K562 (cell line): ENCODE measurements at regions not wholly inside any gene's neighbourhood (a gene's known extent, or its start where the extent isn't known, plus 50 kb on each side); places are given as distances from the start of the nearest gene placed in this dataset.
"Not testable (repeated sequence)": the region's sequence is repeated elsewhere in the genome, so short reads cannot be mapped to it uniquely, and the experiment has no call there.

Experiments
- ATAC-seq: fragments of 200-7000 bp; cut with Tn5 transposase; 3 replicates; pipeline ENCODE4 v1.9.1; 2020; ENCODE audit warnings: moderate library complexity
- BruUV-seq: library from RNA; stranded (reverse); fragments of 400-500 nt; replicated peaks from 2 replicates; lab custom pipeline; 2021; lab: Mats Ljungman, UMichigan
- CTCF ChIA-PET: fragments of 300-600 bp; formaldehyde crosslinking; extraction: SDS; loops from one replicate; lab custom pipeline; 2021; ENCODE audit warnings: low intra/inter-chr PET ratio; lab: Yijun Ruan, JAX
- POLR2A ChIA-PET: fragments of 300-600, 350-650 bp; sonication (Branson Sonifier 250); formaldehyde crosslinking; extraction: SDS; loops from one replicate; lab custom pipeline; 2021; ENCODE audit warnings: antibody characterized with exemption, inconsistent platforms; lab: Yijun Ruan, JAX
- DNase-seq, 4 experiments: peaks; one replicate each; pipeline versions ENCODE4 v3.0.0 to v3.0.0-alpha.2; 2011 to 2018; ENCODE audit warnings: low spot score in 3 of 4, mixed read lengths in 3 of 4; ENCODE audit errors: extremely low read depth in 1 of 4
- FAIRE-seq: peaks from 2 replicates; lab custom pipeline; 2011; peaks lifted over from hg19 to GRCh38; lab: Jason Lieb, UNC
- H2AFZ ChIP-seq: 2 replicates; pipeline ENCODE4 v1.6.0; 2011; ENCODE audit warnings: low read depth, low read length, control low read depth, inconsistent platforms
- H3K27ac ChIP-seq: fragments of 200-600 bp; 3 replicates; pipeline ENCODE4 v1.8.0; 2011; ENCODE audit warnings: low read depth, mild to moderate bottlenecking, control low read depth, inconsistent platforms, low read length, moderate library complexity, mixed read lengths; ENCODE audit errors: extremely low read depth
- H3K27me3 ChIP-seq, 2 experiments: fragments of 300-600 bp in 1 of 2; 2 replicates in 1 of 2; 3 replicates in 1 of 2; pipeline versions ENCODE4 v1.6.0 to v1.8.0; 2011; ENCODE audit warnings: inconsistent platforms in 2 of 2, low read length in 2 of 2, mild to moderate bottlenecking in 1 of 2, mixed read lengths in 1 of 2, moderate library complexity in 1 of 2; ENCODE audit not compliant: control insufficient read depth in 2 of 2, insufficient read depth in 2 of 2
- H3K36me3 ChIP-seq: fragments of 300-600 bp; 3 replicates; pipeline ENCODE4 v1.8.0; 2011; ENCODE audit warnings: mild to moderate bottlenecking, low read length, inconsistent platforms; ENCODE audit not compliant: control insufficient read depth, insufficient read depth
- H3K4me1 ChIP-seq, 2 experiments: fragments of 200-600 bp in 1 of 2; replicated peaks in 1 of 2; 2 replicates in 1 of 2; 3 replicates in 1 of 2; pipeline versions ENCODE4 v1.5.1 to v1.8.0; 2011; ENCODE audit warnings: inconsistent platforms in 2 of 2, low read length in 2 of 2, mild to moderate bottlenecking in 1 of 2, mixed read lengths in 1 of 2, moderate library complexity in 1 of 2; ENCODE audit not compliant: control insufficient read depth in 2 of 2, insufficient read depth in 2 of 2
- H3K4me2 ChIP-seq: 2 replicates; pipeline ENCODE4 v1.6.1; 2011; ENCODE audit warnings: low read length, control low read depth, inconsistent platforms, mixed read lengths; ENCODE audit not compliant: insufficient read depth
- H3K4me3 ChIP-seq: fragments of 200-600 bp; sonication (generic), shearing (Covaris generic); 2 replicates; pipeline ENCODE4 v1.5.1; 2016; ENCODE audit warnings: control low read depth, inconsistent platforms
- H3K79me2 ChIP-seq: fragments of 200-600 bp; 3 replicates; pipeline ENCODE4 v1.8.0; 2011; ENCODE audit warnings: low read length, inconsistent platforms; ENCODE audit not compliant: control insufficient read depth, insufficient read depth
- H3K9ac ChIP-seq, 2 experiments: 2 replicates each; pipeline versions ENCODE4 v1.6.0 to v1.6.1; 2011; ENCODE audit warnings: low read depth in 2 of 2, low read length in 2 of 2, control low read depth in 1 of 2, inconsistent platforms in 1 of 2, mild to moderate bottlenecking in 1 of 2, mixed read lengths in 1 of 2; ENCODE audit not compliant: insufficient read depth in 1 of 2
- H3K9me1 ChIP-seq: one replicate; pipeline ENCODE4 v1.6.0; 2011; ENCODE audit warnings: inconsistent platforms, mild to moderate bottlenecking, low read length, moderate library complexity; ENCODE audit not compliant: control insufficient read depth, insufficient read depth
- H3K9me3 ChIP-seq: replicated peaks from 2 replicates; pipeline ENCODE4 v1.5.1; 2011; ENCODE audit warnings: low read depth, low read length, inconsistent platforms; ENCODE audit not compliant: control insufficient read depth, insufficient read depth
- H4K20me1 ChIP-seq: replicated peaks from 2 replicates; pipeline ENCODE4 v1.6.1; 2011; ENCODE audit warnings: low read length, inconsistent platforms, mixed read lengths; ENCODE audit not compliant: control insufficient read depth, insufficient read depth
- GABPB2 ChIP-seq: fragments of 250-450 bp; sonication (Bioruptor Pico); conservative IDR thresholded peaks from 2 replicates; pipeline ENCODE4 v1.5.1; 2021; ENCODE audit warnings: mild to moderate bottlenecking
- ZNF316 ChIP-seq: fragments of 450-650 bp; IDR thresholded peaks from 2 replicates; pipeline ENCODE4 v1.6.1; 2016
- WGBS: fragments of 100-300 bp; shearing (Covaris generic); methylation state at CpG from one replicate; pipeline ENCODE4 v1.1.6; 2016; ENCODE audit warnings: low coverage, mixed read lengths; ENCODE audit not compliant: insufficient coverage; ENCODE audit errors: missing lambda C conversion rate; 5-methylcytosine and 5-hydroxymethylcytosine counted together
- in situ Hi-C: fragments of 300-500 bp; cut with MboI; formaldehyde crosslinking; loops from 4 replicates; pipeline ENCODE4 v1.15.0; 2018; ENCODE audit warnings: inconsistent platforms, mixed read lengths
- intact Hi-C: fragments of 100-400 bp; cut with micrococcal nuclease; formaldehyde crosslinking; loops from 2 replicates; pipeline ENCODE4 v1.14.2; 2022
- TF ChIP-seq, protein P1 (sequence below): fragments of 200-800 bp; sonication (Bioruptor generic); IDR thresholded peaks from 2 replicates; pipeline ENCODE4 v1.6.1; 2017; ENCODE audit warnings: missing genetic modification characterization, missing compliant biosample characterization

DNA sequence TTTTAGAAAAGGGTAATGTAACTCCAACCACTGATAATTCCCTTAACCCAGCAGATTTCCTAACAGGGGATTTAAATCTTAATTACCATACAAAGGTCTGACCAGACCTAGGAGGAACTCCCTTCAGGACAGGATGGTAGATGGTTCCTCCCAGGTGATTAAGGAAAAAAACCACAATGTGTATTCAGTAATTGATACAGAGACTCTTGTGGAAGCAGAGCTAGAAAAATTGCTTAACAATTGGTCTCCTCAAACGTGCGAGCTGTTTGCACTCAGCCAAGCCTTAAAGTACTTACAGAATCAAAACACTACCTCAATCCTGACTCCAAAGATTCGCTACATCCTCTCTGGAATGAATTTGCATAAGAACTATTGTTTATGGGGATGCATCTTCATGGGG, 2027.1 kb downstream of the OLFM4 start:
- POLR2A ChIA-PET, intact Hi-C loops, H3K79me2 ChIP-seq, H3K27me3 ChIP-seq, H3K4me3 ChIP-seq, H3K36me3 ChIP-seq, BruUV-seq, in situ Hi-C loops, ATAC-seq, H3K9me3 ChIP-seq, H3K9me1 ChIP-seq, DNase-seq, H3K27ac ChIP-seq, H2AFZ ChIP-seq, H3K4me2 ChIP-seq, H3K9ac ChIP-seq, H4K20me1 ChIP-seq, CTCF ChIA-PET, H3K4me1 ChIP-seq, FAIRE-seq: not testable (repeated sequence)
- WGBS: 0% methylated on average over 3 of the region's 3 CpGs

DNA sequence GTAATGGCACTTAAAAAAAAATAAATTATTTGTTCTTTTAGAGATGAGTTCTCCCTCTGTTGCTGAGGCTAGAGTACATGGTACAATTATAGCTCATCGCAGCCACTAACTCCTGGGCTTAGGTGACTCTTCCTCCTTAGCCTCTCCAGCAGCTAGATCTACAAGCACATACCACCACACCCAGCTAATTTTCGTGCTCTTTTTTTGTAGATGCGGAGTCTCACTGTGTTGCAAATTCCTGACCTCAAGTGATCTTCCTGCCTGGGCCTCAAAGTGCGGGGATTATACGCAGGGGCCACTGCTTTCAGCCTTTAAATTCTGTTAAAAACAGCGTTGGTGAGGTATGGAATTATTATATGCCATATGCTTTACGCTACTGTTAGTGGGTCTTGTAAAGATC, 2034.0 kb downstream of the OLFM4 start:
- Histone ChIP-seq H3K4me2 (no peak overlapping the region), H3K9ac (no peak overlapping the region), H3K9me3 (no peaks in the 10 kb centered on the region), H3K27ac (no peak overlapping the region), H3K4me1 (no peaks in the 10 kb centered on the region), H3K36me3 (no peaks in the 10 kb centered on the region), H2AFZ (no peak overlapping the region), H3K4me3 (no peak overlapping the region), H3K79me2 (no peaks in the 10 kb centered on the region), H4K20me1 (no peaks in the 10 kb centered on the region), H3K27me3 (no peaks in the 10 kb centered on the region), H3K9me1 (no peaks in the 10 kb centered on the region)
- no peak for TF ChIP-seq ZNF316
- TF ChIP-seq GABPB2: no peak
- TF ChIP-seq, protein P1, sequence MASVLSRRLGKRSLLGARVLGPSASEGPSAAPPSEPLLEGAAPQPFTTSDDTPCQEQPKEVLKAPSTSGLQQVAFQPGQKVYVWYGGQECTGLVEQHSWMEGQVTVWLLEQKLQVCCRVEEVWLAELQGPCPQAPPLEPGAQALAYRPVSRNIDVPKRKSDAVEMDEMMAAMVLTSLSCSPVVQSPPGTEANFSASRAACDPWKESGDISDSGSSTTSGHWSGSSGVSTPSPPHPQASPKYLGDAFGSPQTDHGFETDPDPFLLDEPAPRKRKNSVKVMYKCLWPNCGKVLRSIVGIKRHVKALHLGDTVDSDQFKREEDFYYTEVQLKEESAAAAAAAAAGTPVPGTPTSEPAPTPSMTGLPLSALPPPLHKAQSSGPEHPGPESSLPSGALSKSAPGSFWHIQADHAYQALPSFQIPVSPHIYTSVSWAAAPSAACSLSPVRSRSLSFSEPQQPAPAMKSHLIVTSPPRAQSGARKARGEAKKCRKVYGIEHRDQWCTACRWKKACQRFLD (CRISPR knock-in tag): no peak
- ChIA-PET POLR2A (no interaction called here), CTCF (no interaction called here)
- in situ Hi-C loops: no loop called here
- no TSS peak for BruUV-seq
- FAIRE-seq (no peak), ATAC-seq (no peak), DNase-seq (no peak)
- 0% methylated on average over 6 of the region's 7 CpGs for WGBS
- intact Hi-C loops: no loop called here
